Activated CD8-positive, alpha-beta T cell treated with anti-CD3 and anti-CD28 coated beads for 36 hours (primary cell): ENCODE measurements at regions not wholly inside any gene's neighbourhood (a gene's known extent, or its start where the extent isn't known, plus 50 kb on each side); places are given as distances from the start of the nearest gene placed in this dataset.

ENCODE experiments used
- ATAC-seq: fragments of 200-7000 bp; cut with Tn5 transposase; one replicate; pipeline ENCODE4 v1.10.0; 2021; ENCODE audit warnings: mild to moderate bottlenecking, moderate library complexity
- CTCF ChIA-PET: fragments of 350-600 bp; sonication (Branson Sonifier 250); formaldehyde crosslinking; loops from one replicate; lab custom pipeline; 2021; ENCODE audit warnings: antibody characterized with exemption; lab: Charles Lee
- POLR2A ChIA-PET: fragments of 350-600 bp; sonication (Branson Sonifier 250); formaldehyde crosslinking; loops from one replicate; lab custom pipeline; 2021; ENCODE audit warnings: antibody characterized with exemption; lab: Charles Lee
- DNase-seq: peaks from one replicate; pipeline ENCODE4 v3.0.0-alpha.2; 2020
- H3K27ac Mint-ChIP-seq: one replicate; pipeline ENCODE4 v1.8.0; 2021; ENCODE audit warnings: mild to moderate bottlenecking, mixed read lengths
- H3K27me3 Mint-ChIP-seq: one replicate; pipeline ENCODE4 v1.8.0; 2021; ENCODE audit warnings: mixed read lengths
- H3K36me3 Mint-ChIP-seq: one replicate; pipeline ENCODE4 v1.8.0; 2021; ENCODE audit warnings: low read depth, mixed read lengths
- H3K4me1 Mint-ChIP-seq: one replicate; pipeline ENCODE4 v1.8.0; 2021; ENCODE audit warnings: low read depth, mixed read lengths
- H3K4me3 Mint-ChIP-seq: one replicate; pipeline ENCODE4 v1.8.0; 2021; ENCODE audit warnings: mild to moderate bottlenecking, moderate library complexity, mixed read lengths
- H3K9me3 Mint-ChIP-seq: one replicate; pipeline ENCODE4 v1.8.0; 2021; ENCODE audit warnings: mixed read lengths
- CTCF ChIP-seq: fragments of 200-600 bp; IDR thresholded peaks from one replicate; pipeline ENCODE4 v1.8.0; 2022; ENCODE audit warnings: antibody characterized with exemption, mild to moderate bottlenecking
- intact Hi-C: fragments of 100-400 bp; cut with micrococcal nuclease; formaldehyde crosslinking; loops from one replicate; pipeline ENCODE4 v1.10.0; 2022

GRCh38 chr2:4047961-4048891 is 344.9 kb downstream of the DCDC2C start:
- ChIA-PET CTCF (interaction anchor here (0.6 kb wide), 1 partner anchor 267 kb away, joined by 3 read pairs; no protein-coding TSS in a partner anchor), POLR2A (no interaction called here)
- Mint-ChIP-seq H3K4me1 (peaks cover 11% of the 10 kb centered on the region), H3K4me3 (no peak overlapping the region), H3K27me3 (no peaks in the 10 kb centered on the region), H3K36me3 (no peaks in the 10 kb centered on the region), H3K9me3 (no peaks in the 10 kb centered on the region), H3K27ac (no peak overlapping the region)
- intact Hi-C loops, result no loop called here
- DNase-seq (peak; percentile 58), ATAC-seq (peak; percentile 83)
- TF ChIP-seq CTCF, result no peak

- ChIA-PET CTCF (no interaction called here), POLR2A (no interaction called here)
- peaks cover 11% of the 10 kb centered on the region for H3K4me1 Mint-ChIP-seq
- H3K9me3 Mint-ChIP-seq, result no peaks in the 10 kb centered on the region
- H3K36me3 Mint-ChIP-seq, result no peaks in the 10 kb centered on the region
- no peaks in the 10 kb centered on the region for H3K27me3 Mint-ChIP-seq
- no peak for TF ChIP-seq CTCF
- H3K27ac Mint-ChIP-seq, result no peak overlapping the region
- DNase-seq (no peak), ATAC-seq (no peak)
- H3K4me3 Mint-ChIP-seq, result no peak overlapping the region
- intact Hi-C loops, result no loop called here
Observed at GRCh38 chr2:4049463-4049862, 346.1 kb downstream of the DCDC2C start.

- H3K27ac Mint-ChIP-seq, result no peak overlapping the region
- no peak for TF ChIP-seq CTCF
- ChIA-PET CTCF (interaction anchor here (1.4 kb wide), 1 partner anchor 95 kb away, joined by 3 read pairs; no protein-coding TSS in a partner anchor), POLR2A (no interaction called here)
- no peaks in the 10 kb centered on the region for H3K27me3 Mint-ChIP-seq
- ATAC-seq (no peak), DNase-seq (no peak)
- H3K4me1 Mint-ChIP-seq, result no peaks in the 10 kb centered on the region
- H3K9me3 Mint-ChIP-seq, result no peaks in the 10 kb centered on the region
- no peak overlapping the region for H3K4me3 Mint-ChIP-seq
- no peaks in the 10 kb centered on the region for H3K36me3 Mint-ChIP-seq
- intact Hi-C loops, result no loop called here
Observed at GRCh38 chr2:4053769-4054493, 350.6 kb downstream of the DCDC2C start.

DNA sequence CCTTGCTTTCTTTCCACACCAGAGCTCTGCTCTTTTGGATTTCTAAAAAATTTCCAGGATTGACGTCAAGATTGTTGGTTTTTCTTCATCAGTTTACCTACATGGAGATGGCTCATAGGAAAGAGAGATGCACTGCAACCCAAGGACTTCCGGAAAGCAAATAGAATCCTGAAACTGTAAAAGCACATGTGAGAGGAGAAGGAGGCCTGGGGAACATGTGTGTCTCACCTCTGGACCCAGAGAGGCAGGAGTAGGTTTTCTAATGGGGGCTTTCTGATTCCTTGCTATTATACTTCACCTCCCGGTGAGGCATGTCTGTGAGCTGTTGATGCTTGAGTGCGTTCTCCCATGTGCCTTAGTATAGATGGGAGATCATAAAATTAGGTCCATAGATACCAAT is 362.8 kb downstream of the DCDC2C start:
- Mint-ChIP-seq H3K4me3 (no peak overlapping the region), H3K9me3 (no peaks in the 10 kb centered on the region), H3K27ac (no peak overlapping the region), H3K4me1 (no peaks in the 10 kb centered on the region), H3K36me3 (no peaks in the 10 kb centered on the region), H3K27me3 (no peaks in the 10 kb centered on the region)
- no peak for DNase-seq
- no peak for ATAC-seq
- POLR2A ChIA-PET, result interaction anchor here (0.6 kb wide), 1 partner anchor 567 kb away, joined by 3 read pairs; no protein-coding TSS in a partner anchor
- TF ChIP-seq CTCF, result no peak
- intact Hi-C loops, result no loop called here
- CTCF ChIA-PET, result no interaction called here
